HEK293 (cell line): ENCODE measurements at regions not wholly inside any gene's neighbourhood (a gene's known extent, or its start where the extent isn't known, plus 50 kb on each side); places are given as distances from the start of the nearest gene placed in this dataset.

ENCODE experiments used
- CTCF ChIA-PET: fragments of 350-600 bp; formaldehyde crosslinking; extraction: SDS; loops from one replicate; lab custom pipeline; 2021; ENCODE audit warnings: antibody characterized with exemption; lab: Yijun Ruan, JAX
- POLR2A ChIA-PET: fragments of 300-600 bp; formaldehyde crosslinking; extraction: SDS; loops from one replicate; lab custom pipeline; 2020; ENCODE audit warnings: antibody characterized with exemption, inconsistent platforms; lab: Yijun Ruan, JAX
- H3K27ac ChIP-seq: fragments of 200-500 bp; sonication (Bioruptor generic); 2 replicates; pipeline ENCODE4 v1.5.1; 2014; ENCODE audit warnings: low read depth, low read length, control low read depth, inconsistent platforms; ENCODE audit errors: extremely low read depth
- H3K36me3 ChIP-seq, 2 experiments: fragments of 200-500 bp in 1 of 2; sonication (Bioruptor generic) in 1 of 2; 1 replicate in 1 of 2; 2 replicates in 1 of 2; pipeline ENCODE4 v1.5.1; 2014 to 2017; ENCODE audit warnings: inconsistent platforms in 2 of 2, low read length in 2 of 2; ENCODE audit not compliant: control insufficient read depth in 2 of 2, insufficient read depth in 1 of 2
- H3K4me1 ChIP-seq: fragments of 200-500 bp; sonication (Bioruptor generic); 2 replicates; pipeline ENCODE4 v1.5.1; 2014; ENCODE audit warnings: mild to moderate bottlenecking, low read length, inconsistent platforms; ENCODE audit not compliant: control insufficient read depth, insufficient read depth
- H3K4me3 ChIP-seq: 2 replicates; pipeline ENCODE4 v1.5.1; 2011; ENCODE audit warnings: low read depth, mild to moderate bottlenecking, control low read depth, low read length, moderate library complexity
- H3K9me3 ChIP-seq: fragments of 200-500 bp; sonication (Bioruptor generic); 2 replicates; pipeline ENCODE4 v1.5.1; 2014; ENCODE audit warnings: low read depth, low read length, inconsistent platforms; ENCODE audit not compliant: control insufficient read depth, insufficient read depth
- KLF1 ChIP-seq: fragments of 450-650 bp; formaldehyde crosslinking; IDR thresholded peaks from 2 replicates; pipeline ENCODE4 v1.5.1; 2016; ENCODE audit warnings: missing biosample characterization, missing genetic modification characterization
- SP3 ChIP-seq: fragments of 450-650 bp; formaldehyde crosslinking; IDR thresholded peaks from 2 replicates; pipeline ENCODE4 v1.5.1; 2016; ENCODE audit warnings: missing biosample characterization, missing genetic modification characterization
- YY2 ChIP-seq: fragments of 450-650 bp; formaldehyde crosslinking; IDR thresholded peaks from 2 replicates; pipeline ENCODE4 v1.5.1; 2016; ENCODE audit warnings: missing biosample characterization, missing genetic modification characterization
- ZFP37 ChIP-seq: fragments of 450-650 bp; formaldehyde crosslinking; IDR thresholded peaks from 2 replicates; pipeline ENCODE4 v1.5.1; 2016; ENCODE audit warnings: missing biosample characterization, missing genetic modification characterization
- ZFP41 ChIP-seq: fragments of 450-650 bp; formaldehyde crosslinking; IDR thresholded peaks from 2 replicates; pipeline ENCODE4 v1.5.1; 2016; ENCODE audit warnings: missing biosample characterization, missing genetic modification characterization, borderline replicate concordance
- ZNF146 ChIP-seq: fragments of 450-650 bp; formaldehyde crosslinking; IDR thresholded peaks from 2 replicates; pipeline ENCODE4 v1.5.1; 2016; ENCODE audit warnings: missing biosample characterization, missing genetic modification characterization
- ZNF16 ChIP-seq: fragments of 450-650 bp; formaldehyde crosslinking; IDR thresholded peaks from 2 replicates; pipeline ENCODE4 v1.5.1; 2016; ENCODE audit warnings: low read depth, missing biosample characterization, missing genetic modification characterization
- ZNF214 ChIP-seq: fragments of 450-650 bp; formaldehyde crosslinking; IDR thresholded peaks from 2 replicates; pipeline ENCODE4 v1.5.1; 2017; ENCODE audit warnings: missing biosample characterization, mild to moderate bottlenecking, missing genetic modification characterization, borderline replicate concordance
- ZNF292 ChIP-seq: fragments of 450-650 bp; formaldehyde crosslinking; IDR thresholded peaks from 2 replicates; pipeline ENCODE4 v1.5.1; 2016; ENCODE audit warnings: low read depth, missing biosample characterization, missing genetic modification characterization, borderline replicate concordance
- ZNF302 ChIP-seq: fragments of 450-650 bp; formaldehyde crosslinking; IDR thresholded peaks from 2 replicates; pipeline ENCODE4 v1.5.1; 2016; ENCODE audit warnings: missing biosample characterization, missing genetic modification characterization, low read depth
- ZNF521 ChIP-seq: fragments of 450-650 bp; formaldehyde crosslinking; IDR thresholded peaks from 2 replicates; pipeline ENCODE4 v1.5.1; 2017; ENCODE audit warnings: missing biosample characterization, mild to moderate bottlenecking, missing genetic modification characterization
- ZNF529 ChIP-seq: fragments of 450-650 bp; formaldehyde crosslinking; IDR thresholded peaks from 2 replicates; pipeline ENCODE4 v1.5.1; 2017; ENCODE audit warnings: missing genetic modification characterization, missing biosample characterization; ENCODE audit not compliant: insufficient replicate concordance
- ZNF530 ChIP-seq: fragments of 450-650 bp; formaldehyde crosslinking; IDR thresholded peaks from 2 replicates; pipeline ENCODE4 v1.5.1; 2016; ENCODE audit warnings: low read depth, missing biosample characterization, missing genetic modification characterization
- ZNF548 ChIP-seq: fragments of 450-650 bp; formaldehyde crosslinking; IDR thresholded peaks from 2 replicates; pipeline ENCODE4 v1.5.1; 2016; ENCODE audit warnings: missing biosample characterization, missing genetic modification characterization
- ZNF571 ChIP-seq: fragments of 450-650 bp; formaldehyde crosslinking; IDR thresholded peaks from 2 replicates; pipeline ENCODE4 v1.5.0; 2017; ENCODE audit warnings: missing biosample characterization, missing genetic modification characterization
- ZNF600 ChIP-seq: fragments of 450-650 bp; formaldehyde crosslinking; IDR thresholded peaks from 2 replicates; pipeline ENCODE4 v1.5.1; 2016; ENCODE audit warnings: missing biosample characterization, missing genetic modification characterization
- ZNF621 ChIP-seq: fragments of 450-650 bp; formaldehyde crosslinking; IDR thresholded peaks from 2 replicates; pipeline ENCODE4 v1.5.1; 2017; ENCODE audit warnings: missing biosample characterization, missing genetic modification characterization
- ZNF843 ChIP-seq: fragments of 450-650 bp; formaldehyde crosslinking; IDR thresholded peaks from 2 replicates; pipeline ENCODE4 v1.5.1; 2016; ENCODE audit warnings: missing biosample characterization, missing genetic modification characterization
- TF ChIP-seq, protein P1 (sequence below): fragments of 450-650 bp; formaldehyde crosslinking; IDR thresholded peaks from 2 replicates; pipeline ENCODE4 v1.5.1; 2016; ENCODE audit warnings: missing biosample characterization, missing genetic modification characterization
- TF ChIP-seq, protein P2 (sequence below): fragments of 450-650 bp; formaldehyde crosslinking; IDR thresholded peaks from 2 replicates; pipeline ENCODE4 v1.5.1; 2016; ENCODE audit warnings: missing biosample characterization, missing genetic modification characterization

DNA sequence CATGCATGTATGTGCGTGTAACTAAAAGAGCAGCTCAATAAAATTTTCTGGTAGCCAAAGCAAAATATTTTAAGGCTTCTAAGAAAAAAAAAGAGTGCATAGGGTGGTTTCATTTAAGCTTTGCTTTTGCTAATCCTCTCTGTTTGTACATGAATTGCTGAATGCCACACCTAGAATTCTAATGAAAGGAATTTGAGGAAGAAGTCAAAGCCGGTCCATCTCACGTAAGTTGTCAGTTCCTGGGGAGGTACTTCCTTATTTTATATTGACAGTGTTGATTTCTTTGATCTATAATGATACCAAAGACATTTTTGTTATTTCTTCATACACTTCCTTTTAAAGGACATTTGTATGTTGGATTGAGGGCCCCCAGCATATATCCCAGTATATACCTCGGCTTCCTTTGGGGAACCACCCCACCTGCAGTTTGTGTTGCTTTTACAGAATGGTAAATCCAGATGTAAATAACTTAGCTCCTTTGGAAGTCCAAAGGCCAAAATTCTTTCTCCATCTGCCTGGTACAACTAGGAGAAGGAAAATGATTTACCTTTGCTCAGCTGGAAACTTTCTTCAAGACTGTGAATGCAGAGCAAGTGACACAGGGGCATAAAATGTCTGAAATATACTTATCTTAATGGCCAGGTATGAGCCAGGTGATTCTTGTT is 420.9 kb upstream of the ATP2B1 start:
- no peak overlapping the region for H3K4me3 ChIP-seq
- POLR2A ChIA-PET: no interaction called here
- H3K9me3 ChIP-seq: no peaks in the 10 kb centered on the region
- no peaks in the 10 kb centered on the region for H3K36me3 ChIP-seq
- TF ChIP-seq, protein P1, sequence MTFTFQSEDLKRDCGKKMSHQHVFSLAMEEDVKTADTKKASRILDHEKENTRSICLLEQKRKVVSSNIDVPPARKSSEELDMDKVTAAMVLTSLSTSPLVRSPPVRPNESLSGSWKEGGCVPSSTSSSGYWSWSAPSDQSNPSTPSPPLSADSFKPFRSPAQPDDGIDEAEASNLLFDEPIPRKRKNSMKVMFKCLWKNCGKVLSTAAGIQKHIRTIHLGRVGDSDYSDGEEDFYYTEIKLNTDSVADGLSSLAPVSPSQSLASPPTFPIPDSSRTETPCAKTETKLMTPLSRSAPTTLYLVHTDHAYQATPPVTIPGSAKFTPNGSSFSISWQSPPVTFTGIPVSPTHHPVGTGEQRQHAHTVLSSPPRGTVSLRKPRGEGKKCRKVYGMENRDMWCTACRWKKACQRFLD (tag by site-specific recombination): no peak
- TF ChIP-seq, all 188 proteins: peak for 0
- Histone ChIP-seq H3K27ac (no peak overlapping the region), H3K4me1 (no peaks in the 10 kb centered on the region)
- CTCF ChIA-PET: interaction anchor here (0.6 to 0.7 kb wide), 2 partner anchors 73 to 284 kb away, joined by 4 to 5 read pairs; no protein-coding TSS in a partner anchor

DNA sequence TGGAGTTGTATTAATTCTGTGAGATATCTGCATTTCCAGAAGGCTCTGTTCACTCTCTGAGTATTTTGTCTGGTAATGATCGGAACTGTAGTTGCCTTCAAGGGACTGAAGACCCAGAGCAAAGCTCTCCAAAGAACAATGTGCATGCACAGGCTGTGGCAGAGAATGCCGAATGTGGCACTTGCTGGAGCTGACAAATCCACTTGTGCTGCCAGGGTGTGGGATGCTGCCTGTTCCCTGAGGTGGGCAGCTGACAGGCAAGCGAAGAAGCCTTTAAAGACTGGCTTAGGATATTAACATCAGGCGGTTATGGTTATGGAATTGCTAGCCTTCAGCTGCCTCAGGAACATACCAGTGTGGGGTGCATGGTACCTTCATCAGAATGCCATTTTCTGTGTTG is 419.9 kb upstream of the ATP2B1 start:
- H3K4me1 ChIP-seq: no peaks in the 10 kb centered on the region
- ChIA-PET CTCF (interaction anchor here (0.6 to 1.1 kb wide), 2 partner anchors 25 to 74 kb away, joined by 3 to 5 read pairs; no protein-coding TSS in a partner anchor), POLR2A (no interaction called here)
- no peaks in the 10 kb centered on the region for H3K36me3 ChIP-seq
- no peak for TF ChIP-seq ZNF571 (tag by site-specific recombination)
- no peak overlapping the region for H3K4me3 ChIP-seq
- H3K9me3 ChIP-seq: no peaks in the 10 kb centered on the region
- H3K27ac ChIP-seq: no peak overlapping the region

DNA sequence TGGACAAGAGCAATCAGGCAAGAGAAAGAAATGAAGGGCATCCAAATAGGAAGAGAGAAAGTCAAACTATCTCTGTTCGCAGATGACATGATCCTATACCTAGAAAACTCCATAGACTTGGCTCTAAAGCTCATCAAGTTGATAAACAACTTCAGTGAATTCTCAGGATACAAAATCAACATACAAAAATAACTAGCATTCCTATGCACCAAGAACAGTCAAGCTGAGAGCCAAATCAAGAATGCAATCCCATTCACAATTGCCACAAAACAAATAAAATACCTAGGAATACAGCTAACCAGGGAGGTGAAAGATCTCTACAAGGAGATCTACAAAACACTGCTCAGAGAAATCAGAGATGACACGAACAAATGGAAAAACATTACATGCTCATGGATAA is 417.5 kb upstream of the ATP2B1 start:
- H3K9me3 ChIP-seq: no peaks in the 10 kb centered on the region
- ChIA-PET CTCF (no interaction called here), POLR2A (no interaction called here)
- TF ChIP-seq ZNF292 (tag by site-specific recombination) (no peak), ZFP37 (tag by site-specific recombination) (no peak), SP3 (tag by site-specific recombination) (no peak), ZNF521 (tag by site-specific recombination) (no peak), ZFP41 (tag by site-specific recombination) (no peak), ZNF621 (tag by site-specific recombination) (no peak), ZNF529 (no peak), ZNF302 (tag by site-specific recombination) (no peak), ZNF600 (tag by site-specific recombination) (no peak), ZNF16 (tag by site-specific recombination) (no peak), ZNF530 (tag by site-specific recombination) (no peak), ZNF548 (no peak), ZNF214 (tag by site-specific recombination) (no peak), KLF1 (tag by site-specific recombination) (no peak), ZNF843 (no peak), YY2 (tag by site-specific recombination) (no peak), ZNF146 (tag by site-specific recombination) (no peak)
- TF ChIP-seq, protein P2, sequence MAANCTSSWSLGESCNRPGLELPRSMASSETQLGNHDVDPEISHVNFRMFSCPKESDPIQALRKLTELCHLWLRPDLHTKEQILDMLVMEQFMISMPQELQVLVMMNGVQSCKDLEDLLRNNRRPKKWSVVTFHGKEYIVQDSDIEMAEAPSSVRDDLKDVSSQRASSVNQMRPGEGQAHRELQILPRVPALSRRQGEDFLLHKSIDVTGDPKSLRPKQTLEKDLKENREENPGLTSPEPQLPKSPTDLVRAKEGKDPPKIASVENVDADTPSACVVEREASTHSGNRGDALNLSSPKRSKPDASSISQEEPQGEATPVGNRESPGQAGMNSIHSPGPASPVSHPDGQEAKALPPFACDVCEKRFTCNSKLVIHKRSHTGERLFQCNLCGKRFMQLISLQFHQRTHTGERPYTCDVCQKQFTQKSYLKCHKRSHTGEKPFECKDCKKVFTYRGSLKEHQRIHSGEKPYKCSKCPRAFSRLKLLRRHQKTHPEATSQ (tag by site-specific recombination): no peak
- no peaks in the 10 kb centered on the region for H3K4me1 ChIP-seq
- no peak overlapping the region for H3K27ac ChIP-seq
- H3K36me3 ChIP-seq: no peaks in the 10 kb centered on the region
- H3K4me3 ChIP-seq: no peak overlapping the region
